HEK293 (cell line): ENCODE measurements at regions not wholly inside any gene's neighbourhood (a gene's known extent, or its start where the extent isn't known, plus 50 kb on each side); places are given as distances from the start of the nearest gene placed in this dataset.

Experiments used
- ZNF175 ChIP-seq: fragments of 450-650 bp; formaldehyde crosslinking; IDR thresholded peaks from 2 replicates; pipeline ENCODE4 v1.5.1; 2016; ENCODE audit warnings: missing biosample characterization, missing genetic modification characterization
- TF ChIP-seq, protein P1 (sequence below): fragments of 450-650 bp; formaldehyde crosslinking; IDR thresholded peaks from 2 replicates; pipeline ENCODE4 v1.5.1; 2016; ENCODE audit warnings: missing biosample characterization, missing genetic modification characterization

DNA sequence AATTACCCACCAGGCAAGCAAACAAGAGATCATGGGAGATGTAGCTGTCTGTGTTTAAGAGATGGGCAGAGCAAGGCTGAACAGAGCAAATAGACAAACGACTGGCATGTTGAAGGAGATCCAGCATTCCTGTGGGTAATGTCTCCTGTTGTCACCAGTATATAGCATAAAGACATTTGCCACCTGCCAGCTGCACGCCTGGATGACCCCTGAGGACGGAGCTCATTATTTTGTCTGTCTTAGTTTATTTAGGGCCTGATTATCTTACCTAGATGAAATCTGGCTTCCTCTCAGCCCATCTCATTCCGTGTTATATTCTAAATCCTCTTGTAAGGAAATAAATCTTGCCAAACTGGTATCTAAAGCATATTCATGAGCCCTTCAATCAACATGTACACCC lies 510.3 kb upstream of the LINC00305 start:
- no peak for TF ChIP-seq ZNF175 (tag by site-specific recombination)
- TF ChIP-seq, protein P1, sequence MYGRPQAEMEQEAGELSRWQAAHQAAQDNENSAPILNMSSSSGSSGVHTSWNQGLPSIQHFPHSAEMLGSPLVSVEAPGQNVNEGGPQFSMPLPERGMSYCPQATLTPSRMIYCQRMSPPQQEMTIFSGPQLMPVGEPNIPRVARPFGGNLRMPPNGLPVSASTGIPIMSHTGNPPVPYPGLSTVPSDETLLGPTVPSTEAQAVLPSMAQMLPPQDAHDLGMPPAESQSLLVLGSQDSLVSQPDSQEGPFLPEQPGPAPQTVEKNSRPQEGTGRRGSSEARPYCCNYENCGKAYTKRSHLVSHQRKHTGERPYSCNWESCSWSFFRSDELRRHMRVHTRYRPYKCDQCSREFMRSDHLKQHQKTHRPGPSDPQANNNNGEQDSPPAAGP (tag by site-specific recombination) = no peak
